K562 (cell line): ENCODE measurements at regions not wholly inside any gene's neighbourhood (a gene's known extent, or its start where the extent isn't known, plus 50 kb on each side); places are given as distances from the start of the nearest gene placed in this dataset.

Source experiments
- ATAC-seq: fragments of 200-7000 bp; cut with Tn5 transposase; 3 replicates; pipeline ENCODE4 v1.9.1; 2020; ENCODE audit warnings: moderate library complexity
- BruUV-seq: library from RNA; stranded (reverse); fragments of 400-500 nt; replicated peaks from 2 replicates; lab custom pipeline; 2021; lab: Mats Ljungman, UMichigan
- CTCF ChIA-PET: fragments of 300-600 bp; formaldehyde crosslinking; extraction: SDS; loops from one replicate; lab custom pipeline; 2021; ENCODE audit warnings: low intra/inter-chr PET ratio; lab: Yijun Ruan, JAX
- POLR2A ChIA-PET: fragments of 300-600, 350-650 bp; sonication (Branson Sonifier 250); formaldehyde crosslinking; extraction: SDS; loops from one replicate; lab custom pipeline; 2021; ENCODE audit warnings: antibody characterized with exemption, inconsistent platforms; lab: Yijun Ruan, JAX
- DNase-seq, 4 experiments: peaks; one replicate each; pipeline versions ENCODE4 v3.0.0 to v3.0.0-alpha.2; 2011 to 2018; ENCODE audit warnings: low spot score in 3 of 4, mixed read lengths in 3 of 4; ENCODE audit errors: extremely low read depth in 1 of 4
- FAIRE-seq: peaks from 2 replicates; lab custom pipeline; 2011; peaks lifted over from hg19 to GRCh38; lab: Jason Lieb, UNC
- H2AFZ ChIP-seq: 2 replicates; pipeline ENCODE4 v1.6.0; 2011; ENCODE audit warnings: low read depth, low read length, control low read depth, inconsistent platforms
- H3K27ac ChIP-seq: fragments of 200-600 bp; 3 replicates; pipeline ENCODE4 v1.8.0; 2011; ENCODE audit warnings: low read depth, mild to moderate bottlenecking, control low read depth, inconsistent platforms, low read length, moderate library complexity, mixed read lengths; ENCODE audit errors: extremely low read depth
- H3K27me3 ChIP-seq, 2 experiments: fragments of 300-600 bp in 1 of 2; 2 replicates in 1 of 2; 3 replicates in 1 of 2; pipeline versions ENCODE4 v1.6.0 to v1.8.0; 2011; ENCODE audit warnings: inconsistent platforms in 2 of 2, low read length in 2 of 2, mild to moderate bottlenecking in 1 of 2, mixed read lengths in 1 of 2, moderate library complexity in 1 of 2; ENCODE audit not compliant: control insufficient read depth in 2 of 2, insufficient read depth in 2 of 2
- H3K36me3 ChIP-seq: fragments of 300-600 bp; 3 replicates; pipeline ENCODE4 v1.8.0; 2011; ENCODE audit warnings: mild to moderate bottlenecking, low read length, inconsistent platforms; ENCODE audit not compliant: control insufficient read depth, insufficient read depth
- H3K4me1 ChIP-seq, 2 experiments: fragments of 200-600 bp in 1 of 2; replicated peaks in 1 of 2; 2 replicates in 1 of 2; 3 replicates in 1 of 2; pipeline versions ENCODE4 v1.5.1 to v1.8.0; 2011; ENCODE audit warnings: inconsistent platforms in 2 of 2, low read length in 2 of 2, mild to moderate bottlenecking in 1 of 2, mixed read lengths in 1 of 2, moderate library complexity in 1 of 2; ENCODE audit not compliant: control insufficient read depth in 2 of 2, insufficient read depth in 2 of 2
- H3K4me2 ChIP-seq: 2 replicates; pipeline ENCODE4 v1.6.1; 2011; ENCODE audit warnings: low read length, control low read depth, inconsistent platforms, mixed read lengths; ENCODE audit not compliant: insufficient read depth
- H3K4me3 ChIP-seq: fragments of 200-600 bp; sonication (generic), shearing (Covaris generic); 2 replicates; pipeline ENCODE4 v1.5.1; 2016; ENCODE audit warnings: control low read depth, inconsistent platforms
- H3K79me2 ChIP-seq: fragments of 200-600 bp; 3 replicates; pipeline ENCODE4 v1.8.0; 2011; ENCODE audit warnings: low read length, inconsistent platforms; ENCODE audit not compliant: control insufficient read depth, insufficient read depth
- H3K9ac ChIP-seq, 2 experiments: 2 replicates each; pipeline versions ENCODE4 v1.6.0 to v1.6.1; 2011; ENCODE audit warnings: low read depth in 2 of 2, low read length in 2 of 2, control low read depth in 1 of 2, inconsistent platforms in 1 of 2, mild to moderate bottlenecking in 1 of 2, mixed read lengths in 1 of 2; ENCODE audit not compliant: insufficient read depth in 1 of 2
- H3K9me1 ChIP-seq: one replicate; pipeline ENCODE4 v1.6.0; 2011; ENCODE audit warnings: inconsistent platforms, mild to moderate bottlenecking, low read length, moderate library complexity; ENCODE audit not compliant: control insufficient read depth, insufficient read depth
- H3K9me3 ChIP-seq: replicated peaks from 2 replicates; pipeline ENCODE4 v1.5.1; 2011; ENCODE audit warnings: low read depth, low read length, inconsistent platforms; ENCODE audit not compliant: control insufficient read depth, insufficient read depth
- H4K20me1 ChIP-seq: replicated peaks from 2 replicates; pipeline ENCODE4 v1.6.1; 2011; ENCODE audit warnings: low read length, inconsistent platforms, mixed read lengths; ENCODE audit not compliant: control insufficient read depth, insufficient read depth
- CBFA2T2 ChIP-seq: fragments of 450-650 bp; conservative IDR thresholded peaks from 2 replicates; pipeline ENCODE4 v1.6.1; 2017; ENCODE audit warnings: mild to moderate bottlenecking
- EZH2 ChIP-seq: IDR thresholded peaks from 2 replicates; pipeline ENCODE4 v1.6.1; 2012; ENCODE audit warnings: low read depth, mild to moderate bottlenecking, inconsistent platforms, low read length, borderline replicate concordance
- HDAC2 ChIP-seq: fragments of 450-650 bp; IDR thresholded peaks from 2 replicates; pipeline ENCODE4 v1.6.1; 2016; ENCODE audit warnings: mild to moderate bottlenecking
- MYC ChIP-seq, 2 experiments: fragments of 250-450 bp in 1 of 2; sonication (Bioruptor Pico) in 1 of 2; IDR thresholded peaks; 2 replicates each; pipeline versions ENCODE4 v1.5.1 to v1.6.1; 2012 to 2021; ENCODE audit warnings: low read depth in 2 of 2, borderline replicate concordance in 1 of 2, improper control_type of control experiment in 1 of 2, low read length in 1 of 2, mild to moderate bottlenecking in 1 of 2, moderate library complexity in 1 of 2
- NR2C2 ChIP-seq, 2 experiments: fragments of 200-800 bp in 1 of 2; sonication (Bioruptor generic) in 1 of 2; sonication (generic) in 1 of 2; formaldehyde crosslinking in 1 of 2; IDR thresholded peaks; 2 replicates each; pipeline versions ENCODE4 v1.6.1 to v1.8.0; 2016 to 2022; ENCODE audit warnings: mild to moderate bottlenecking in 1 of 2, missing compliant biosample characterization in 1 of 2, missing genetic modification characterization in 1 of 2, missing genetic modification reagents in 1 of 2
- SETDB1 ChIP-seq: IDR thresholded peaks from one replicate; pipeline ENCODE4 v1.6.1; 2012; ENCODE audit warnings: low read length, control low read depth, inconsistent platforms
- SMC3 ChIP-seq: conservative IDR thresholded peaks from 2 replicates; pipeline ENCODE4 v1.6.1; 2011; ENCODE audit warnings: low read depth, low read length, improper control_type of control experiment; ENCODE audit not compliant: insufficient read depth
- ZBTB43 ChIP-seq: sonication (generic); formaldehyde crosslinking; IDR thresholded peaks from 2 replicates; pipeline ENCODE4 v1.8.0; 2023; ENCODE audit warnings: mild to moderate bottlenecking, missing genetic modification reagents
- ZNF57 ChIP-seq: fragments of 450-650 bp; formaldehyde crosslinking; IDR thresholded peaks from 2 replicates; pipeline ENCODE4 v1.4.0; 2020; ENCODE audit warnings: mild to moderate bottlenecking, moderate library complexity
- ZNF77 ChIP-seq: fragments of 250-450 bp; sonication (Bioruptor Pico); IDR thresholded peaks from 2 replicates; pipeline ENCODE4 v1.5.0; 2020
- WGBS: fragments of 100-300 bp; shearing (Covaris generic); methylation state at CpG from one replicate; pipeline ENCODE4 v1.1.6; 2016; ENCODE audit warnings: low coverage, mixed read lengths; ENCODE audit not compliant: insufficient coverage; ENCODE audit errors: missing lambda C conversion rate; 5-methylcytosine and 5-hydroxymethylcytosine counted together
- in situ Hi-C: fragments of 300-500 bp; cut with MboI; formaldehyde crosslinking; loops from 4 replicates; pipeline ENCODE4 v1.15.0; 2018; ENCODE audit warnings: inconsistent platforms, mixed read lengths
- intact Hi-C: fragments of 100-400 bp; cut with micrococcal nuclease; formaldehyde crosslinking; loops from 2 replicates; pipeline ENCODE4 v1.14.2; 2022
- TF ChIP-seq, protein P1 (sequence below): sonication (generic); formaldehyde crosslinking; IDR thresholded peaks from 2 replicates; pipeline ENCODE4 v1.8.0; 2022; ENCODE audit warnings: mild to moderate bottlenecking, missing genetic modification reagents
- TF ChIP-seq, protein P2 (sequence below): fragments of 450-650 bp; IDR thresholded peaks from 2 replicates; pipeline ENCODE4 v1.6.1; 2016; ENCODE audit warnings: borderline replicate concordance

- CTCF ChIA-PET, result no interaction called here
These were observed 384.4 kb downstream of the MTRR start for GRCh38 chr5:8253376-8253775.

DNA sequence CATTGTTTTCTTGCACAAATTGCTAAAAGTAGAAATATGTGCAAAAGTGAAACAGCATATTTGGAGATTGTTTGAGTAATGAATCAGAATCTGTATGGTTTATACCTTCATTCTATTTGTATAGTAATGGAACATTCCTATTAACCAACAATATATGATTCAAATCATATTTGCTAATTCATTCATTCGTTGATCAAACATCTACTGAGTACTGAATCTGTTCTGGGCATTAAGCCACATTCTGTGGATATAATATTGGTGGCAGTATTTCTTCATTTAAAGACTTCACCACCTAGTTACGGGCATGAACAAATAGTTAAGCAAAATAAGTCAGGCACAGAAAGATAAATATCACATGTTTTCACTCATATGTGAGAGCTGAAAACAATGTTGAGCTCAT, 385.7 kb downstream of the MTRR start:
- no peaks in the 10 kb centered on the region for H4K20me1 ChIP-seq
- H3K9me1 ChIP-seq, result no peaks in the 10 kb centered on the region
- intact Hi-C loops (no loop called here), in situ Hi-C loops (no loop called here)
- no peak overlapping the region for H2AFZ ChIP-seq
- H3K4me3 ChIP-seq, result no peak overlapping the region
- TF ChIP-seq MYC (IDR thresholded peaks at IDR 0.05; ENCODE audit: low read depth, low read length) (no peak), MYC (CRISPR knock-in tag; IDR thresholded peaks at IDR 0.05; ENCODE audit: borderline replicate concordance, low read depth) (no peak), ZNF57 (no peak), HDAC2 (no peak), SMC3 (no peak), EZH2 (no peak), ZBTB43 (CRISPR knock-in tag) (no peak)
- TF ChIP-seq, protein P1, sequence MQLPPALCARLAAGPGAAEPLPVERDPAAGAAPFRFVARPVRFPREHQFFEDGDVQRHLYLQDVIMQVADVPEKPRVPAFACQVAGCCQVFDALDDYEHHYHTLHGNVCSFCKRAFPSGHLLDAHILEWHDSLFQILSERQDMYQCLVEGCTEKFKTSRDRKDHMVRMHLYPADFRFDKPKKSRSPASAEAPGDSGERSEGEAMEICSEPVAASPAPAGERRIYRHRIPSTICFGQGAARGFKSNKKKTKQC (CRISPR knock-in tag), result no peak
- no peaks in the 10 kb centered on the region for H3K27me3 ChIP-seq
- POLR2A ChIA-PET, result no interaction called here
- no peak overlapping the region for H3K9ac ChIP-seq
- no peak overlapping the region for H3K27ac ChIP-seq
- DNase-seq, result no peak
- BruUV-seq, result no TSS peak
- no peaks in the 10 kb centered on the region for H3K79me2 ChIP-seq
- H3K4me2 ChIP-seq, result no peak overlapping the region
- CTCF ChIA-PET, result no interaction called here
- no peaks in the 10 kb centered on the region for H3K36me3 ChIP-seq
- ATAC-seq, result no peak
- H3K4me1 ChIP-seq, result no peaks in the 10 kb centered on the region
- no peaks in the 10 kb centered on the region for H3K9me3 ChIP-seq
- 2% methylated on average over 2 of the region's 2 CpGs for WGBS
- FAIRE-seq, result no peak

More at GRCh38 chr5:8253376-8253775, 384.4 kb downstream of the MTRR start:
- intact Hi-C loops, result no loop called here
- H2AFZ ChIP-seq, result no peak overlapping the region
- no peaks in the 10 kb centered on the region for H3K27me3 ChIP-seq
- no peak for DNase-seq
- no peak overlapping the region for H3K27ac ChIP-seq
- H3K36me3 ChIP-seq, result no peaks in the 10 kb centered on the region
- TF ChIP-seq CBFA2T2 (no peak), ZNF77 (CRISPR knock-in tag) (no peak), NR2C2 (CRISPR knock-in tag; IDR thresholded peaks at IDR 0.05) (no peak), NR2C2 (tag; IDR thresholded peaks at IDR 0.05) (no peak), SETDB1 (no peak)
- TF ChIP-seq, protein P2, sequence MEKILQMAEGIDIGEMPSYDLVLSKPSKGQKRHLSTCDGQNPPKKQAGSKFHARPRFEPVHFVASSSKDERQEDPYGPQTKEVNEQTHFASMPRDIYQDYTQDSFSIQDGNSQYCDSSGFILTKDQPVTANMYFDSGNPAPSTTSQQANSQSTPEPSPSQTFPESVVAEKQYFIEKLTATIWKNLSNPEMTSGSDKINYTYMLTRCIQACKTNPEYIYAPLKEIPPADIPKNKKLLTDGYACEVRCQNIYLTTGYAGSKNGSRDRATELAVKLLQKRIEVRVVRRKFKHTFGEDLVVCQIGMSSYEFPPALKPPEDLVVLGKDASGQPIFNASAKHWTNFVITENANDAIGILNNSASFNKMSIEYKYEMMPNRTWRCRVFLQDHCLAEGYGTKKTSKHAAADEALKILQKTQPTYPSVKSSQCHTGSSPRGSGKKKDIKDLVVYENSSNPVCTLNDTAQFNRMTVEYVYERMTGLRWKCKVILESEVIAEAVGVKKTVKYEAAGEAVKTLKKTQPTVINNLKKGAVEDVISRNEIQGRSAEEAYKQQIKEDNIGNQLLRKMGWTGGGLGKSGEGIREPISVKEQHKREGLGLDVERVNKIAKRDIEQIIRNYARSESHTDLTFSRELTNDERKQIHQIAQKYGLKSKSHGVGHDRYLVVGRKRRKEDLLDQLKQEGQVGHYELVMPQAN, result no peak
- no TSS peak for BruUV-seq
- H3K79me2 ChIP-seq, result no peaks in the 10 kb centered on the region
- no peaks in the 10 kb centered on the region for H3K9me3 ChIP-seq
- no peaks in the 10 kb centered on the region for H3K9me1 ChIP-seq
- POLR2A ChIA-PET, result interaction anchor here (1.1 kb wide), 1 partner anchor 14 kb away, joined by 3 read pairs; no protein-coding TSS in a partner anchor
- H4K20me1 ChIP-seq, result no peaks in the 10 kb centered on the region
- no peak overlapping the region for H3K9ac ChIP-seq
- ATAC-seq, result no peak
- H3K4me1 ChIP-seq, result no peaks in the 10 kb centered on the region
- FAIRE-seq, result no peak
- no peak overlapping the region for H3K4me2 ChIP-seq
- in situ Hi-C loops, result no loop called here
- H3K4me3 ChIP-seq, result no peak overlapping the region
